ENCODE measurements at regions not wholly inside any gene's neighbourhood (a gene's known extent, or its start where the extent isn't known, plus 50 kb on each side); places are given as distances from the start of the nearest gene placed in this dataset.
"Not testable (repeated sequence)": the region's sequence is repeated elsewhere in the genome, so short reads cannot be mapped to it uniquely, and the experiment has no call there.

DNA sequence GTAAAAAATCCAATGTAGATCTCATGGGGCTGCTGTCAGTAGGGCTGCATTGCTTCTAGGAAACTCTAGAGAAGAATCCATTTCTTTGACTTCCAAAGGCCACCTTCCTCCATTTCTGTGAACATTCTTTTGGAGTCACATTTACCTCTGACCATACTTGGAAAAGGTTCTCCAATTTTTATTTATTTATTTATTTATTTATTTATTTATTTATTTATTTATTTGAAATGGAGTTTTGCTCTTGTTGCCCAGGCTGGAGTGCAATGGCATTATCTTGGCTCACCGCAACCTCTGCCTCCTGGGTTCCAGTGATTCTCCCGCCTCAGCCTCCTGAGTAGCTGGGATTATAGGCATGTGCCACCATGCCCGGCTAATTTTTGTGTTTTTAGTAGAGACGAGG, 208.7 kb upstream of the GAP43 start:
- in situ Hi-C loops (cut with HindIII; ENCODE audit: low pct_ligation_motif_present, low pct_unique_long_range_greater_than_20kb, low sequenced_read_pairs): loop anchor here (25.0 kb wide), 1 partner anchor 202 kb away; no protein-coding TSS in a partner anchor

DNA sequence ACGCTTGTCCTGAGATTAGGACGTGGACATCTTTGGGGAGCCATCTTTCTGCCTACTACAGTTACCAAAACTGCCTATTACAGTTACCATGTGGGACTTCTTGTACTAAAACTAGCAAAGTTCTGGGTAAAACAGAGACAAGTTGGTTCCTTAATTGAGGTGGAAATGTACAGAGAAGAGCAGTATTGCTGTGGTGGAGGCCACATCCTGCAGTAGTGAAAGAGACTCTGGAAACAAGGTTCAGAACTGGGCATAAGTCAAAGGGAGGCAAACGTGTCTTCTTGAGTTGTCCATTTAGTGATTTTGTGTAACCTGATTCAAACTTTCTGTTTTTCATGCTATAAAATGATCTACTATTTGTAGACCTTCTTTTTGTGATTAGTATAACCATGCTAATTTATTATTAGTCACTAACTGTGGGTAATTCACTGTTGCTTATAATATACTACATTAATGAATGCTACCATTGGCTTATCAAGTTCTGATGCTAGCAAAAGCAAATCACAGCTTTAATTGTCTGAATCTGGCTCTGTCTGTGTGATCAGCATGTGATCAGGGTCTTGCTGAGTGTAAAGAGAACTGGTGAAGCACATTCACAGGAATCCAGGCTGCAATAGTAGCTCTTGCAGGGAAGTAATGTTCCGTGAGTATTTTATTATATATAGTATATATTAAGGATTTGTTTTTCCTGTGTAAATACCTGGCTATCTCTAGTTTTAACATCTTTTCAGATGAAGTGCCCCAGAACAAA, 207.9 kb upstream of the GAP43 start:
- in situ Hi-C loops (cut with HindIII; ENCODE audit: low pct_ligation_motif_present, low pct_unique_long_range_greater_than_20kb, low sequenced_read_pairs): loop anchor here (25.0 kb wide), 1 partner anchor 203 kb away; no protein-coding TSS in a partner anchor
- no peak for DNase-seq

More for the DNA sequence above, 208.7 kb upstream of the GAP43 start:
- not testable (repeated sequence) for DNase-seq

DNA sequence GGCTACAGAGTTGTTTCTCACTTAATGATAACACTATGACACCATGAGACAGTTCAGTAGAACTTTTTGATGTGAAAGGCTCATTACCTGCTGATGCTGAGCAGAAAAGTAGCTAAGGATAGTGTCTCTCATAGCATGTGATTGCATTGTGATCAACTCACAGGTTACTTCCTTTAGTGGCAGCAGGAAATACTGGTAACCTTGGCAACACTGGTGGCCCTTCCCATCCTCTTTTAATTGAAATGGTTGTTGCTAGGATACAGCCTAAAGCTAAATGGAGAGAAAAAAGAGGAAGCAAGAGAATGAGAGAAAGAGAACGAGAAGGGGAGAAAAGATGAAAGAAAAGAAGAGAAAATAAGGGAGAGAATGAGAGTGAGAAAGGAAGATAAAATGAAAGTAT, 204.7 kb upstream of the GAP43 start:
- no peak for DNase-seq
- in situ Hi-C loops (cut with HindIII; ENCODE audit: low pct_ligation_motif_present, low pct_unique_long_range_greater_than_20kb, low sequenced_read_pairs): loop anchor here (25.0 kb wide), 1 partner anchor 206 kb away; no protein-coding TSS in a partner anchor

DNA sequence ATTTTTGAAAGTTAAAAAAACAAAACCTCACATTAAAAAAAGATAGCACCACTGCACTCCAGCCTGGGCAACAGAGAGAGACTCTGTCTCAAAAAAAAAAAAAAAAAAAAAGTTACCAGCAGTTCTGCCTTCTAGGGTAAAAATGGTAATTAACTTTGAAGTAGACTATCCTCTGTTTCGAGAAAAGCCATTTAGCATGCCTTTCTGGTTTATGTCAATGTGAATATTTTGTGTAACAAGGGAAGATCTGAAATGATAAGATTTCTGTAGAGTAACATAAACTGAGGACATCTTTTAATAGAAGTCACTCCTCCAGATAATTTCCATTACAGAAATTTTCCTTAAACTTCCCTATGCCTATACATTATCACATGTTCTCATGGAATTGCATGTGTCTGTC, 203.2 kb upstream of the GAP43 start:
- in situ Hi-C loops (cut with HindIII; ENCODE audit: low pct_ligation_motif_present, low pct_unique_long_range_greater_than_20kb, low sequenced_read_pairs): loop anchor here (25.0 kb wide), 1 partner anchor 208 kb away; no protein-coding TSS in a partner anchor
- no peak for DNase-seq

DNA sequence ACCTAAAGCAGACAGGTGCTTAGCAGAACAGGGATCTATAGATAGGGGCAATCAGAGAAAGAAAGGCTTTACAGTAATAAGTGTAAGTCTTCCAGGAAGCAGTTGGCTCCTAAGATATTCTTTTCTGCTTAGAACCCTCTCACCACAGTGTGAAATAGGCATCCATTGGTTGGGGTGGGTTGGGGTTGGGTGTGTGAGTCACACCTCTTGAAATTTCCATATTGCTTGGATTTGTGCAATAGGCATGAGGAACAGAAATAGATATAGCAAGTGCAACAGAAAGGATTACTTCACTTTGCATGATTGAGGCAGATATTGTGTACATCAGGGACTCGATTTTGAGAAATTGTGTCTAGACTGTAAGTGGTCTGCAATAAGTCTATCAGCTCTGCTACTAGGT, 200.1 kb upstream of the GAP43 start:
- in situ Hi-C loops (cut with HindIII; ENCODE audit: low pct_ligation_motif_present, low pct_unique_long_range_greater_than_20kb, low sequenced_read_pairs): loop anchor here (25.0 kb wide), 1 partner anchor 211 kb away; no protein-coding TSS in a partner anchor

DNA sequence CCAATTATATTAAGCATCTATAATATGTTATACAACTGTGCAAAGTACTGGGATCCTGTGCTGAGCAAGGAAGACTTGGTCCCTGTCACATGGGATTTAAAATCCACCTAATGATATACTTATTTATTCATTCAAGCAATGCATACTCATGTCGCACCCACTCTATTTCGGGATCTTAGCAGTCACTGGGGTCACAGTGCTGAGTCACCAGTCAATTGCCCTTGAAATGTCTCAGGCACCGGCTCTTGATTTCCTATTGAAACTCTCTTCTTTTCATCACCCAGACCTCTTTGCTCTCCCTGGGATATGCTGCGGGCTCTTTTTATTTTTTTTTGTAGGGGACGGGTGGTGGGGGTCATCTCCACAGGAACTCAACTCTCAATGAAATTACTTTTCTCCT, 194.5 kb upstream of the GAP43 start:
- in situ Hi-C loops (cut with HindIII; ENCODE audit: low pct_ligation_motif_present, low pct_unique_long_range_greater_than_20kb, low sequenced_read_pairs): no loop called here
- no peak for DNase-seq

More for the DNA sequence above, 200.1 kb upstream of the GAP43 start:
- no peak for DNase-seq

DNA sequence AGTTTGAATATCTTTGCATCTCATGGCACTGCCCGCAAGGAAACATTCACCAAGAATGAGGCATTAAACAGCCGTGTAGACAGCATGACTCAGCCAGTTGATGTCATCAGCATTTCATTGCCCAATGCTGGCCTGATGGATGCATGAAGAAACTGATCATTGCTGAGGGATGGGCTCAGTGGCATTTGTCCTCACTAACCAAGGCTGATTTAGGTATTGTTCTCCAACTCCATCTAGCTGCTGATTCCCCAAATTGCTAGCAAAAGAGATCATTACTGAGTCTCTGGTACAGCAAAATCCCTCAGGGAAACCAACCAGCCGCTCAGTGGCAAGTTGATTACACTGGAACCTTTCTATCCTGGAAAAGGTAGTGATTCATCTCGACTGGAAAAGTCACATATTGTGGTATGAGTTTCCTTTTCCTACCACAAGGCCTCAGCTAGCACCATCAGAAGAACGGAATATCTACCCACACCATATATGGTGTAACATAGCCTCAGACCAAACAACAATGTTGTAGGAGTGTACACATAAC, 186.5 kb upstream of the GAP43 start:
- DNase-seq: peak; percentile 48
- in situ Hi-C loops (cut with HindIII; ENCODE audit: low pct_ligation_motif_present, low pct_unique_long_range_greater_than_20kb, low sequenced_read_pairs): no loop called here

DNA sequence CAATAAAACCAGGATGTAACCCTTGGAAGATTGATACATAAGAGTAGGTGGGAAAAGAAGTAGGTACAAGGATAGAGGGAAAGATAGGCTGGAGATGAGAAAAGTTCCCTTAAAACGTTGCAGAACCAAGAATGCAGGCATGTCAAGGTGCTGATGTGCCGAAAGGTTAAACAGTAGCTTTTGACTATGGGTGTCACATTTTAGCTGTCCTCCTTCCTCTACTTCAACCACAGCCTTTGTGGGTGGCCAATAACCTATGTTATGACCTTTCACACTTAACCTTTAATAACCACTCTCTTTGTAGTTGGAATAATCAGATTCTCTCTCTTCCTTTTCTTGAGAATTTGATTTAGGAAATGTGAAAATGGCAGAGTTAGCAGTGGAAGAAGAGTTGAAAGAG, 184.5 kb upstream of the GAP43 start:
- in situ Hi-C loops (cut with HindIII; ENCODE audit: low pct_ligation_motif_present, low pct_unique_long_range_greater_than_20kb, low sequenced_read_pairs): no loop called here

DNA sequence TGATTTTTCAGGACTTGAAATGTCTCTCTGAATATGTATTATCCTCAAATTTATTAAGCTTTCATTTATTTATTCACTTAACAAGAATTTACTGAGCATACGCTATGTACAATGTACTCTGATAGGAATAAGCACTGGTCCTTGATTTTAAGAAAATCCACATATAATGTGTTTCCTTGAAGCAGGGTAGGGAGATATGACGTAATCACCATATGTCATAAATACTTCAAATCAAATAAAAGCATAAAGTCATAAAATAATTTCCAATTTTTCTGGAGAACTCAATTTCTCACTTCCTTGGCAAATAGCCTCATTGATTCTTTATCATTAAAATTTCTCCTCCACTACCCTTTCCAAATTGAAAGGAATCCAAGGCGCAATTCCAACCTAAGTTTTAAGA, 177.8 kb upstream of the GAP43 start:
- in situ Hi-C loops (cut with HindIII; ENCODE audit: low pct_ligation_motif_present, low pct_unique_long_range_greater_than_20kb, low sequenced_read_pairs): no loop called here
- no peak for DNase-seq

More for the DNA sequence above, 184.5 kb upstream of the GAP43 start:
- no peak for DNase-seq

DNA sequence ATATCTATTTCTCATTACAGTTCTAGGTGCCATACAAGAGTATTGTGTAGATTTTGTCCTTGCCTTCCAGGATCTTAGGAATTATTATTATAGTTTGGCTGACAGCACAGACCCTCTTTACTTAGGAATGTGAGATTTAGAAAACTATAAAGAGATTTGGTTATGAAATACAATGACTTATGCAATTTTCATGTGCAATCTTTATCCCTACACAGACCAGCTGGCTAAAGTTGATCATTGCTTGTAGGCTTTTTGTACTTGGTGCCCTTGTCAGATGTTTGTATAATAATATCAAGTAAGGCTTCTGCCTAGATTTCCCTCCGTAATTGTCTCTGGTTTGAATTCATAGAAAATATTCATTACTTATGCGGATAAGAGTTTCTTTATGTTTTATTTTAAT, 174.5 kb upstream of the GAP43 start:
- in situ Hi-C loops (cut with HindIII; ENCODE audit: low pct_ligation_motif_present, low pct_unique_long_range_greater_than_20kb, low sequenced_read_pairs): no loop called here
- no peak for DNase-seq

DNA sequence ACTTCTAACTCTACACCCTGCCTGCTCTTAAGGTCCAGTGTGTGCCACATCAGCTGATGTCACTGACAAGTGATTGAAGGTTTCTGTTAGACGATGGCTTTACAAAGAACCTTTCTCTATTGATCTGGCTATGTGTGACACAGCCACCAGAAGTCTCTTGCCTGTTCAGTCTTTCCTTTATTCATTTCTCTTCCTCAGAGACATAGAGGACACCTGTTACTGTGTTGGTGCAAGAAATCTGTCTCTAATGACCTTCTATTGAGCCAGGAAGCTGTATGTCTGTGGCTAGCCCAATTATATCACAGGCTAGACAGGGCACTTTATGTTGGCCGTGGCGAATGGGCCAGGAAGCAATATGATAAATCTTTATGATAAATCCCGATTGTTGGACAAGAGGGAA, 173.3 kb upstream of the GAP43 start:
- in situ Hi-C loops (cut with HindIII; ENCODE audit: low pct_ligation_motif_present, low pct_unique_long_range_greater_than_20kb, low sequenced_read_pairs): no loop called here
- DNase-seq: no peak

DNA sequence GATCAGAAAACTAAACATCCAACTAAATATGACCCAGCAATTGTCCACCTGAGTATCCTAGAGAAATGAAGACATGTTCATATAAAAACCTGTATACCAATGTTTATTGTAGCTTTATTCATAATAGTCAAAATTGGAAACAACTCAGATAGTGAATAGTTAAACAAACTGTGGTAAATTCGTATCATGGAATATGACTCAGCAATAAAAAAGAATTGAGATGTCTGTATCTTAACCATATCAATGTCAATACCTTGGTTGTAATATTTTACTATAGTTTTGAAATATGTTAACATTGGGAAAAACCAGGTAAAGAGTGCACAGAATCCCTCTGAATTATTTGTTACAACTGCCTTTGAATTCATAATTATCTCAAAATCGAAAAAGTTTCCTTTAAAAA, 159.3 kb upstream of the GAP43 start:
- no peak for DNase-seq
- in situ Hi-C loops (cut with HindIII; ENCODE audit: low pct_ligation_motif_present, low pct_unique_long_range_greater_than_20kb, low sequenced_read_pairs): no loop called here

DNA sequence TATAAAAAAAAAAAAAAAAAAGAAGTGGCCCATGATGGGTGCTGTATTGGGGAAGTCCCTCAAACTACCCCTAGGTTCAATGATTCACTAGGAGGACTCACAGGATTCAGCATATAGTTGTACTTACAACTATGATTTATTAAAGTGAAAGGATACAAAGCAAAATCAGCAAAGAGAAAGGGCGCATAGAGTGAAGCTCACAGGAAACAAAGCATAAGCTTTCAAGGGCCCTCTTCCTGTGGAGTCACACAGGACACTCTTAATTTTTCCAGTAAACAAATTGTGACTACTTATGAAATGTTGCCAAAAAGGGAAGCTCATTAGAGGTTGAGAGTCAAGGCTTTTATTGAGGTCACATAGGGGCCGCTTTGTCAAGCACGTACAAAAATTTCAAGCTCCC, 153.7 kb upstream of the GAP43 start:
- no peak for DNase-seq
- in situ Hi-C loops (cut with HindIII; ENCODE audit: low pct_ligation_motif_present, low pct_unique_long_range_greater_than_20kb, low sequenced_read_pairs): no loop called here

DNA sequence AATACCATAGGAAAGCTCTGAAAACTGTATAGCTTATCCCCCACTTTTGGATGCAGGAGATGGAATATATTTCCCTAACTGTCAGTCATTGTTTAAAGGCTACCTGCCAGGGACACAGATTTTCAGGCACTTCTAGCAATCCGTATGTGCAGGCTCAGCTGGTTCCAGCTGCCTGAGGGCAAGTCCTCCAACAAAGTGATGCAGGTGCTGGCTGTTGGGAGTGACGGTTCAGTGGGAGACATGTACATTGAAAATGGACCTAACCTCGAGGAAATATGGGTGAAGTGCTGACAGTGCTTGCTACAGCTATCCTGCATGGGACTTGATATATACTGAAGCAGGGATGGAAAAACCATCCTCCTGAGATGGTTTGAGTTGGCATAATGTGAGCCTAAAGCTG, 153.1 kb upstream of the GAP43 start:
- in situ Hi-C loops (cut with HindIII; ENCODE audit: low pct_ligation_motif_present, low pct_unique_long_range_greater_than_20kb, low sequenced_read_pairs): no loop called here
- no peak for DNase-seq

DNA sequence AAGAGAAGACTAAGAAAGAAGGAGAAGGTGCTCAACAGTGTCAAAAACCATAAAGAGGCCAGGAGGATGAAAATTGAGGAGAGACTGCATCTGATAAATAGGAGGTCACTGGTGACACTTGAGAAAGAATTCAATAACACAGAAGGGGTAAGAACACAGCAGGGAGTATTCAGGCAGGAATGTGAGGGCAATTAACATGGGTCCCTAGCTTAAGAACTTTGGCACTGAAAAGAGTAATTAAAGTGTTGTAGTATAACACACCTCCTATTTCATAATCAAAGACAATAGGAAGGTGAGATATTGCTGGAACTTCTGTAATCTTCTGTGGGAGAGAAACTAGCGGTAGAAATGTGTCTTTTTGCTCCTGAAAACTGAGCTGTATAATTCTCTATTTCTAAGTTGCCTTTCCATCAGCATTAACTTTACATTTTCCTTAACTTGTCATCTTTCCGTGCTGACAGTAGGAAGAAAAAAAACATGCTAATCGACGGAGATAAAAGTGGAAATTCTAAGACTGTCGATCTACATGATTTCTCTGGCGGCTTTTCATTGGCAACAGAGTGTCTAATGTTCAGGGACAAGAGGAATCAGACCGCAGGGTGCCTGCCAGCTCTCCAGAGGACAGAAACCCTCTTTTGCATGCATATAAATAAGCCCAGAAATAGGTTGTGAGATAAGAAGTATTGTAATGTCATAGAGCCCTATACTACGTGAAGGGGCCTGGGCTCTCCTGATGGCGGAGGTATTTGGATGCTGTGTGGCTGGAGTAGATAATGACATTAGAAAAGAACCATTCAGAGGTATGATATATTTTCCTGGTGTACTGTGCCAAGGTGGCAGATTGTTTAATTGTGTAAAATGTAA, 147.9 kb upstream of the GAP43 start:
- in situ Hi-C loops (cut with HindIII; ENCODE audit: low pct_ligation_motif_present, low pct_unique_long_range_greater_than_20kb, low sequenced_read_pairs): no loop called here
- no peak for DNase-seq

DNA sequence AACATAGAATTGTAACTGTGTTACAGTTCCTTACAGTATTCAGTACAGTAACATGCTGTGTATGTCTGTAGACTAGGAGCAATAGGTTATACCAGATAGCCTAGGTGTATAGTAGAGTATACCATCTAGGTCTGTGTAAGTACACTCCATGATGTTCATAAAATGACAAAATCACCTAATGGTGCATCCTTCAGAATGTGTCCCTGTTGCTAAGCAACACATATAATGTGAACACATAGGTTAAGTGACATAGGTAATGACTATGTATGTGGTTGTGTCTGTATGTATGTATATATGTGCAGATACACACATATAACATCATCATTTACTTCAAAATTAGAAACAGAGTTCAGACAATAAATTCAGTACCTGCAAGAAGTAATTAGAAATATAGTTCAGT, 146.8 kb upstream of the GAP43 start:
- in situ Hi-C loops (cut with HindIII; ENCODE audit: low pct_ligation_motif_present, low pct_unique_long_range_greater_than_20kb, low sequenced_read_pairs): no loop called here
- no peak for DNase-seq

DNA sequence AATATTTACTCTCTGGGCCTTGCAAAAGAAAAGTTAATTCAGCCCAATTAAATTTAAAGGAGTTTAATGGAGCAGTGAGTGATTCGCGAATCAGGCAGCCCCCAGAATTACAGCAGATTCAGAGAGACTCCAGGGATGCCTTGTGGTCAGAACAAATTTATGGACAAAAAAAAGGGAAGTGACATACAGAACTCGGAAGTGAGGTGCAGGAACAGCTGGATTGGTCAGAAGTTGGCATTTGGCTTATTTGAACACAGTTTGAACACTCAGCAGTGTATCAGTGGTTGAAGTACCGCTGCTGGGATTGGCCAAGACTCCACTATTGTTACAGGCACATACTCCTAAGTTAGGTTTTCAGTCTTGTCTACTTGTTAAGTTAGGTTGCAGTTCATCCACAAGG, 145.0 kb upstream of the GAP43 start:
- in situ Hi-C loops (cut with HindIII; ENCODE audit: low pct_ligation_motif_present, low pct_unique_long_range_greater_than_20kb, low sequenced_read_pairs): no loop called here
- no peak for DNase-seq

DNA sequence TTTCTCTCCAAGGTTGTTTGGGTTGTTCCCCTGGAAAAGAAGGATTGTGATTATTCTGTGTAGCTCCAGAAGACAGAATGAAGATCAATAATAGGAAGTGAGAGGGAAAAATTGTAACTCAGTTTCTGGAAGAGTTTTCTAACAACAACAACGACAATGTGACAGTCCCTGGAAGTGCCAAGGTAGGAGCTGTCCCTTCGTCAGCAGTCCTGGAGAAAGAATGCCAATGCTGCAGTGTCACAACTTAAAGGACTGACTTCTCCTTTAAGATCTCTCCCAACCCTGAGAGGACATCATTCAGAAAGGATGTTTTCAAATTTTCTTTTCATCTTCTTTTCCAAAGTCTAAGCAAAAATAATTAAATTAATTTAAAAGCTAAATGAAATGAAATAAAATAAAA, 136.4 kb upstream of the GAP43 start:
- no peak for DNase-seq
- in situ Hi-C loops (cut with HindIII; ENCODE audit: low pct_ligation_motif_present, low pct_unique_long_range_greater_than_20kb, low sequenced_read_pairs): no loop called here

DNA sequence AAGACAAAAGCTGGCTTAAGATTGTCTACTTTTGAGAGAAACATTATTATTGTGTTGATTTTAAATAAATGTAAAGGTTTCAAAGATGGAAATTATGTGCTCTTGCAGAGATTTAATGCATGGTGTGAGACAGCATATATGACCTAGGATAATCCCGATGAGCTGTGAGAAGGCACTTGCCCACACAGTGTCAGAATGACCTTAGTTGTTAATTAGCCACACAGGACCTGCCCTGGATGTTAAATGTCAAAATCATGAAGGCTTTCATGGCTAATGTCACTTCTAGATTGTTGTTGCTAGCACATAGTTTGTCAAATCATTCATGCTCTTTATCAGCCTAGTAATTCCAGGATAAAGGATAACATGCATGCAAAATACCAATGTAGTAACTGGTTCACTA, 135.3 kb upstream of the GAP43 start:
- in situ Hi-C loops (cut with HindIII; ENCODE audit: low pct_ligation_motif_present, low pct_unique_long_range_greater_than_20kb, low sequenced_read_pairs): no loop called here

More for the DNA sequence above, 135.3 kb upstream of the GAP43 start:
- no peak for DNase-seq
